ENCODE measurements at regions not wholly inside any gene's neighbourhood (a gene's known extent, or its start where the extent isn't known, plus 50 kb on each side); places are given as distances from the start of the nearest gene placed in this dataset.
"Not testable (repeated sequence)": the region's sequence is repeated elsewhere in the genome, so short reads cannot be mapped to it uniquely, and the experiment has no call there.

- no peak for DNase-seq
Measured at GRCh38 chr2:131641414-131642206, 113.9 kb downstream of the CCDC74A start.

- not testable (repeated sequence) for DNase-seq
Measured at GRCh38 chr2:131643180-131643579, 115.5 kb downstream of the CCDC74A start.

DNA sequence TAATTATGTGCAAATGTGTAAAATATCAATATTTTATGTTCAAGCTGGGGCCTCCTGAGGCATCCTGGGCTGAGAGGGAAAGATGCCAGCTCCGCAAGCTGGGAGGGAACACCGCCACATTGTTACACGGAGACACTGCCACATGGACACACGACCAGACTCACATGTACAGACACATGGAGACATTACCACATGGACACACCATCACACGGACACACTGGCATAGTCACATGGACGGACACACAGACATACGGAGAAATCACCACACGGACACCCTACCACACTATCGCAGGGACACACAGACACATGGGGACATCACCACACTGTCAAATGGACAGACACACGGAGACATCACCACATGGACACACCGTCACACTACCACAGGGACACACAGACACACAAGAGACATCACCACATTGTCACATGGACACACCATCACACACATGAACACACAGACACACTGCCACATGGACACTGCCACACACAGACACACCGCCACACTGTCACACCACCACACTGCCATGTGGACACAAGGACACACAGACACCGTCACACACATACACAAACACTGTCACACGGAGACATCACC, 117.6 kb downstream of the CCDC74A start:
- no peak for DNase-seq

GRCh38 chr2:131646220-131646619, 118.5 kb downstream of the CCDC74A start:
- DNase-seq: not testable (repeated sequence)

DNA sequence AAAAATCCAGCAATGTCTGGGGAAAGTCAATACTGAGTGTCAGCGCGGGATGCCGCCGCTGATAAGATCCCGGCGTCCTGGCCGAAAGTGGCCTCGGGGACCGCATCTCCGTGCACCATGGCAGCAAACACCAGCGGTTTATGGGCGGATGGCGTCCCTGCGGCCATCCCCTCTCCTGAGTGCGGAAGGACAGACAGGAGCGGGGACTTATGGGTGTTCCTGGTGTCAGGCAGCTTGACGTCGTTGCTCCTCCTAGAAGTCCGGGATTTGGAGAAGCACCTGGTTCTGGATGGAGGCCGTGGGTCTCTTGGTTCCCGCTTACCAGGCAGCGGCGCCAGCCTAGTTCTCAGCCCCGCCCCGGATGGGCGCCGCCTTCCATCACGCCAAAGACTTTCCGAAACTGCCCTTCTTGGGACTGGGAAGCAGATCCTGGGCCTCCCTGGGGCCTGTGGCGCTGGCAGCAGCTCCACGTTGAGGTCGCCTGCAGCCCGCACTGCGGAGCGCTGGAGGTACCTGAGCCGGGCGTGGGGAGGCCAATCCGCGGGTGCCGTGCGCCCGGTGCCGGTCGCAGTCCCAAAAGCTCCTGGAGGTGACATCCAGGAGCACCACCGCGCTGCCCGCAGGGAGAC, 119.1 kb downstream of the CCDC74A start:
- no peak for DNase-seq

DNA sequence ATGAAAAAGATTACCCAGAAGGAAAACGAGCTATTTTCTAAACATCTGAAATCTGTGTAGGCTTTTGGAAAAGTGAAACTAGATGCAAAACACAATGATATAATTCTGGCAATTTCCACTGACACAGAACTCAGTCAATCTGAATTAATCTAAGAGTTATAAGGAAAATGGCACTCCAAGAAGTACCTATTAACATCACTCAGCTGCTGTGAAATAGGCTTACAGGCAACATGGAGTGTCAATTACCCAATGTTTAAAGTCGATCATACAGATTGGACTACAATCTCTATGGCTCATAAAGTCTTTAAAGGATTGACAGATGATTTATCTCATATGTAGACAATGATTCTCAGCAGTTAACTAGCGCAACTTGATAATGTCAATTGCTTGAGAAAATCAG, 120.9 kb downstream of the CCDC74A start:
- not testable (repeated sequence) for DNase-seq

DNA sequence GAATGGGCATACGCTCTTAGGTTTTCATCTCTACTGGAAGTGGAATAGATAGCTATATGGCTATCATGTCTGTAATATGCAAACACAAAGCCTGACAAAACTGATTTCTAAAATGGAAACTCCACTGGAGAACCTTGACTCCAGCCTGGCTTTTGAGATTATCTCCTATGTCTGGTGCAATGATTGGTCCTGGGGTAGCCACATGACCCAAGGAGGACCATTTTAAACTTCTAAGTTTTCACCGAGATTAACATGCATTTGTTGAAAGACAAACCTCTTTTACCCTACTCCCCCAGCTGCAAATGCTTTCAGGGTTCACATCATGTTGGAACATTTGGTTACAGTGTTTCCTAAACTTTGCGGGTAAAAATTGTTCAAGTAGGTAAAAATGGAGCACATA, 124.6 kb downstream of the CCDC74A start:
- DNase-seq: not testable (repeated sequence)

DNA sequence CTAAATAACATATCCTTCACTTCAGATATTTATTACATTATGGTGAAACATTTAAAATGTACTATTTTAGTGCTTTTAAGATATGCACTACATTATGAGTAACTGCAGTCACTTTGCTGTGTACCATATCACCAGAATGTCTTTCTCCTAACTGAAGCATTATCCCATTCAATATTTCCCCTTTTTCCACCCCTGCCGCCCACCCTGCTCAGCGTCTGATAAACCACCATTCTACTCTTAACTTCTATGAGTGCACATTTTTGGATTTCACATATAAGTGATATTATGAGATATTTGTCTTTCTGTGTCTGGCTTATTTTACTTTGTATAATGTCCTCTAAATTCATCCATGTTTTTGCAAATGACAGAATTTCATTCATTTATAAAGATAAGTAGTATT, 126.4 kb downstream of the CCDC74A start:
- DNase-seq: not testable (repeated sequence)

GRCh38 chr2:131656816-131657633, 129.3 kb downstream of the CCDC74A start:
- no peak for DNase-seq

GRCh38 chr2:131657895-131658768, 130.4 kb downstream of the CCDC74A start:
- DNase-seq: no peak

DNA sequence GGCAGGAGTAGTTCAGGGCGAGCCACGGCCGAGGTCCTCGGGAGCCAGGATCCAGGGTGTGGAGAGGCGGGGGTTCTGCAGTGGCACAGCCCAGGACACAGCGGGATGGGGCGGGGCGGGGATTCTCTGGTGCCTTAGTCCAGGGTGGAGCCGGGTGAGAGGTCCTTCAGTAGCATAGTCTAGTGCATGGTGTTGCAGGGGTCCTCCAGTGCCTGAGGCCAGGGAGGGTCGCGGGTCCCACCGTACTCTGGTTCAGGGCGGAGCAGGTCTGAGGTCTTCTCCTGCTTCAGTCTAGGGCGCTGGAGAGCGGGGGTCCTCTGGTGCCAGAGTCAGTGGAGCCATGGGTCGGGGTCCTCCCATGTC, 131.1 kb downstream of the CCDC74A start:
- DNase-seq: no peak

GRCh38 chr2:131659168-131659572, 131.5 kb downstream of the CCDC74A start:
- DNase-seq: no peak

DNA sequence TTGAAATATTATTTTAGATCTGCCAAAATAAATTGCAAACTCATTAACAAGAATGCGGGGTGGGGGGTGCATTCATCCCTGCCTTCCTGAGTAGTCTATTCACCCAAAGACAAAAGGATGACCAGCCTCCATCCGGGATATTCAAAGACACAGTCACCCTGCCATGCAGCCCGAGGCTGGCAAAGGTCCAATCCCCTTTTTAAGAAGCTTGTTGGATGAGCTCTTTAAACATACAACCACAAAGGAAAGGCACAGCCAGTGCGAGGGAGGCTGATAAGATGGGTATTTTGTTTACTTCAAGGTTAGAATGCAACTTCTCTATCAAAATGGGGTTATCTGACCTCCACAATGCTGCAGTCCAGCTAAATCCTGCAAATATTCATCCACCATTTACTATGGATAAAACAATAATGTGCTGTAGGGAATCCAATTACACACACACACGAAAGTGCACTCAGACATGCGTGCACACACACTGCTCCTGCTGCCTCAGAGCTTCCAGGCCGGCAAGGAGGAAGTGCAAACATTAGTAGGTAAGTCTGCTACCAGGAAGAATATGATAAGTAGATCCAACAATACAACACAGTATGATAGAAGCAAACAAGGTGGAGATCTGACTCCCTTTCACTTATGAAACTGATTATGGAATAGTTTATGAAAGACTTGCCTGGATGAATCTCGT, 133.6 kb downstream of the CCDC74A start:
- DNase-seq: not testable (repeated sequence)

DNA sequence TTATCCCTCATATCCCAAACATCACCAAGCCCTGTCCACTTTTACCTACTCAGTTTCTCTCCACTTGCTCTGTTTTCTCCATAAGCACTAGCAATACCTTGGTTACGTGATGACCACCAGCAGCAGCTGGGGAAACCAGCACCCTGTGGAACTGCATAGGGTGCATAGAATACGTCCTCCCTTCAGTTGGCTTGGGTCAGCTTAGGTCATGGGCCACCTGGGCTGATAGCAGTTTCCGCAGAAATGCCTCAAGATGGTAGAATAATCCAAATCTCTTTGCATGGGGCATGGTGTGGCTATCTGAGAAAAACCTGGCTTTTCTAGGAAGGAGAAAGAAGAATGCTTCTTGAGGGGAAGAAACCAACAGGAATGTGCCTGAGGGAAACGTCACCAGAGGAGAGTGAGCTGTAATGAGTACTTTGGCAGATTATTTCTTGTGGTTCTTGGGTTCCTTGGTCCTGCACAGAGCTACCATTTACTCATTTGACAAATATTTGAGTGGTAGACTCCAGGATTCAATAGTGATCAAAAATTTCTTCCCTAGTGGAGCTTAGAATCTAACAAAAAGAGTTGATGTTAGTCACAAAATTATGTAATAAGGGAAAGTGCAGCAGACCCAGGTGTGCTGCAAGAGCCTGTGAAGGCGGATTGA, 134.3 kb downstream of the CCDC74A start:
- not testable (repeated sequence) for DNase-seq

GRCh38 chr2:131663501-131663900, 135.8 kb downstream of the CCDC74A start:
- not testable (repeated sequence) for DNase-seq

- DNase-seq: not testable (repeated sequence)
Measured at GRCh38 chr2:131665716-131666115, 138.0 kb downstream of the CCDC74A start.

GRCh38 chr2:131668794-131669540, 141.3 kb downstream of the CCDC74A start:
- DNase-seq: not testable (repeated sequence)

GRCh38 chr2:131671841-131672470, 144.3 kb downstream of the CCDC74A start:
- DNase-seq: not testable (repeated sequence)
